OCI-LY7 (cell line): ENCODE measurements at regions not wholly inside any gene's neighbourhood (a gene's known extent, or its start where the extent isn't known, plus 50 kb on each side); places are given as distances from the start of the nearest gene placed in this dataset.

ENCODE experiments used
- BruUV-seq: library from RNA; stranded (reverse); fragments of 400-500 nt; replicated peaks from 2 replicates; lab custom pipeline; 2021; lab: Mats Ljungman, UMichigan
- CTCF ChIA-PET: fragments of 300-600 bp; sonication (Branson Sonifier 250); formaldehyde crosslinking; loops from one replicate; lab custom pipeline; 2022; ENCODE audit warnings: antibody characterized with exemption; ENCODE audit not compliant: unreplicated experiment; lab: Charles Lee
- POLR2A ChIA-PET: fragments of 300-600 bp; sonication (Branson Sonifier 250); formaldehyde crosslinking; loops from one replicate; lab custom pipeline; 2022; ENCODE audit warnings: antibody characterized with exemption; lab: Charles Lee
- DNase-seq: peaks from one replicate; pipeline ENCODE4 v3.0.0-alpha.2; 2015; ENCODE audit warnings: low spot score
- H2AFZ ChIP-seq: fragments of 200-600 bp; sonication (generic), shearing (Covaris generic); 2 replicates; pipeline ENCODE4 v1.6.1; 2014; ENCODE audit warnings: mild to moderate bottlenecking, antibody characterized with exemption, low read length, moderate library complexity
- H3K27ac ChIP-seq: fragments of 200-600 bp; sonication (generic); 2 replicates; pipeline ENCODE4 v1.5.1; 2014; ENCODE audit warnings: mixed run types, low read depth, mild to moderate bottlenecking, moderate library complexity, low read length, inconsistent platforms; ENCODE audit not compliant: poor library complexity, severe bottlenecking
- H3K36me3 ChIP-seq: fragments of 200-600 bp; sonication (generic); 2 replicates; pipeline ENCODE4 v1.6.1; 2014; ENCODE audit warnings: mild to moderate bottlenecking, antibody characterized with exemption, low read length, moderate library complexity, mixed read lengths; ENCODE audit not compliant: insufficient read depth
- H3K4me1 ChIP-seq: fragments of 200-600 bp; sonication (generic); 2 replicates; pipeline ENCODE4 v1.5.1; 2014; ENCODE audit warnings: mild to moderate bottlenecking, low read length; ENCODE audit not compliant: insufficient read depth, poor library complexity, severe bottlenecking
- H3K4me2 ChIP-seq: fragments of 200-600 bp; sonication (generic); 2 replicates; pipeline ENCODE4 v1.6.1; 2014; ENCODE audit warnings: mild to moderate bottlenecking, low read length
- H3K4me3 ChIP-seq: fragments of 200-600 bp; sonication (generic); 2 replicates; pipeline ENCODE4 v1.5.1; 2014; ENCODE audit warnings: mild to moderate bottlenecking, low read depth, low read length; ENCODE audit not compliant: poor library complexity, severe bottlenecking
- H3K79me2 ChIP-seq: fragments of 200-600 bp; sonication (generic); 2 replicates; pipeline ENCODE4 v1.6.1; 2016; ENCODE audit warnings: low read depth, mild to moderate bottlenecking, low read length, moderate library complexity, mixed read lengths; ENCODE audit not compliant: insufficient read depth
- H3K9me2 ChIP-seq: fragments of 200-600 bp; sonication (generic); 2 replicates; pipeline ENCODE4 v1.6.1; 2016; ENCODE audit warnings: mild to moderate bottlenecking, low read length, mixed read lengths; ENCODE audit not compliant: insufficient read depth
- H3K9me3 ChIP-seq: fragments of 200-600 bp; sonication (generic); 2 replicates; pipeline ENCODE4 v1.6.1; 2014; ENCODE audit warnings: mild to moderate bottlenecking, mixed run types, low read length, mixed read lengths
- H4K20me1 ChIP-seq: fragments of 200-600 bp; sonication (generic); 2 replicates; pipeline ENCODE4 v1.6.1; 2014; ENCODE audit warnings: mild to moderate bottlenecking, antibody characterized with exemption, low read length, moderate library complexity, mixed read lengths; ENCODE audit not compliant: insufficient read depth
- CTCF ChIP-seq: fragments of 200-600 bp; sonication (generic); conservative IDR thresholded peaks from 2 replicates; pipeline ENCODE4 v1.5.1; 2014; ENCODE audit warnings: mild to moderate bottlenecking, antibody characterized with exemption, low read length, moderate library complexity, mixed read lengths
- EZH2phosphoT487 ChIP-seq: fragments of 200-600 bp; sonication (generic); IDR thresholded peaks from 2 replicates; pipeline ENCODE4 v1.6.1; 2018; ENCODE audit warnings: low read depth, borderline replicate concordance, mild to moderate bottlenecking, mixed run types, antibody characterized with exemption, low read length, moderate library complexity, mixed read lengths
- intact Hi-C: fragments of 100-400 bp; cut with micrococcal nuclease; formaldehyde crosslinking; loops from one replicate; pipeline ENCODE4 v1.10.0; 2022; ENCODE audit not compliant: unreplicated experiment

- Histone ChIP-seq H3K79me2 (peaks cover 5% of the 10 kb centered on the region; the same call in 1 of the 2 replicates), H3K4me2 (no peak overlapping the region), H3K9me3 (peaks cover 20% of the 10 kb centered on the region; the same call in 1 of the 2 replicates), H3K4me1 (peaks cover 33% of the 10 kb centered on the region), H3K36me3 (peaks cover 18% of the 10 kb centered on the region), H3K4me3 (no peak overlapping the region), H3K27ac (no peak overlapping the region), H4K20me1 (no peaks in the 10 kb centered on the region), H2AFZ (no peak overlapping the region), H3K9me2 (no peaks in the 10 kb centered on the region)
- CTCF ChIA-PET, result no interaction called here
- POLR2A ChIA-PET, result interaction anchor here (8.9 kb wide), 1 partner anchor 8 kb away, joined by 186 read pairs; no protein-coding TSS in a partner anchor
- no TSS peak for BruUV-seq
- no peak for TF ChIP-seq EZH2phosphoT487
- TF ChIP-seq CTCF, result no peak
- no peak for DNase-seq
- intact Hi-C loops, result no loop called here
These were observed 210.2 kb upstream of the MKLN1 start for GRCh38 chr7:131117439-131117838.

GRCh38 chr7:131119381-131119780, 208.3 kb upstream of the MKLN1 start:
- CTCF ChIA-PET, result no interaction called here
- intact Hi-C loops, result no loop called here
- DNase-seq, result no peak
- Histone ChIP-seq H3K4me2 (no peak overlapping the region), H4K20me1 (no peaks in the 10 kb centered on the region), H3K9me3 (peaks cover 20% of the 10 kb centered on the region; the same call in 1 of the 2 replicates), H3K4me3 (no peak overlapping the region), H3K9me2 (no peaks in the 10 kb centered on the region), H3K36me3 (peaks cover 18% of the 10 kb centered on the region), H3K27ac (no peak overlapping the region), H3K4me1 (peaks cover 32% of the 10 kb centered on the region), H2AFZ (no peak overlapping the region), H3K79me2 (no peaks in the 10 kb centered on the region)
- TF ChIP-seq CTCF (no peak), EZH2phosphoT487 (no peak)
- BruUV-seq, result no TSS peak
- POLR2A ChIA-PET, result interaction anchor here (8.9 kb wide), 1 partner anchor 10 kb away, joined by 186 read pairs; no protein-coding TSS in a partner anchor

GRCh38 chr7:131122394-131122793, 205.3 kb upstream of the MKLN1 start:
- intact Hi-C loops, result no loop called here
- POLR2A ChIA-PET, result interaction anchor here (0.7 to 8.9 kb wide), 7 partner anchors 9 to 115 kb away, joined by 3 to 186 read pairs (median 6); no protein-coding TSS in a partner anchor
- TF ChIP-seq CTCF, result no peak
- no peak for TF ChIP-seq EZH2phosphoT487
- no TSS peak for BruUV-seq
- Histone ChIP-seq H3K4me3 (peak overlapping the region; percentile 9), H3K36me3 (peaks cover 18% of the 10 kb centered on the region), H3K27ac (peak overlapping the region; percentile 100), H3K9me2 (no peaks in the 10 kb centered on the region), H3K4me2 (peak overlapping the region; percentile 60), H2AFZ (peak overlapping the region; percentile 64; the same call in 1 of the 2 replicates), H3K9me3 (peaks cover 18% of the 10 kb centered on the region; the same call in 1 of the 2 replicates), H4K20me1 (no peaks in the 10 kb centered on the region), H3K79me2 (no peaks in the 10 kb centered on the region), H3K4me1 (peaks cover 51% of the 10 kb centered on the region)
- CTCF ChIA-PET, result interaction anchor here (0.6 to 0.7 kb wide), 2 partner anchors 13 to 17 kb away, joined by 3 to 4 read pairs; no protein-coding TSS in a partner anchor
- peak; percentile 34 for DNase-seq
